H1 (cell line): ENCODE measurements at regions not wholly inside any gene's neighbourhood (a gene's known extent, or its start where the extent isn't known, plus 50 kb on each side); places are given as distances from the start of the nearest gene placed in this dataset.

Source experiments
- CTCF ChIA-PET: fragments of 300-600 bp; sonication (Branson Sonifier 250); formaldehyde crosslinking; loops from one replicate; lab custom pipeline; 2021; ENCODE audit not compliant: partially characterized antibody; lab: Charles Lee
- POLR2A ChIA-PET: fragments of 300-600 bp; sonication (Branson Sonifier 250); formaldehyde crosslinking; loops from one replicate; lab custom pipeline; 2021; ENCODE audit warnings: inconsistent platforms; ENCODE audit not compliant: partially characterized antibody; lab: Charles Lee
- DNase-seq, 2 experiments: peaks; one replicate each; pipeline versions ENCODE4 v3.0.0 to v3.0.0-alpha.2; 2010 to 2022; ENCODE audit warnings: low spot score in 2 of 2, low read depth in 1 of 2, mixed read lengths in 1 of 2
- FAIRE-seq: peaks from 2 replicates; lab custom pipeline; 2011; peaks lifted over from hg19 to GRCh38; lab: Jason Lieb, UNC
- H2AFZ ChIP-seq: 2 replicates; pipeline ENCODE4 v1.8.1; 2012; ENCODE audit warnings: low read length, inconsistent platforms
- H2AK5ac ChIP-seq: 2 replicates; pipeline ENCODE4 v1.6.1; 2013; ENCODE audit warnings: low read depth, low read length
- H2BK120ac ChIP-seq: replicated peaks from 2 replicates; pipeline ENCODE3; 2013; ENCODE audit warnings: low read depth, low read length, inconsistent platforms
- H2BK12ac ChIP-seq: 2 replicates; pipeline ENCODE4 v1.6.1; 2013; ENCODE audit warnings: low read depth, low read length
- H2BK15ac ChIP-seq: 2 replicates; pipeline ENCODE4 v1.6.1; 2013; ENCODE audit warnings: low read length
- H2BK20ac ChIP-seq: 2 replicates; pipeline ENCODE4 v1.6.1; 2013; ENCODE audit warnings: low read length
- H2BK5ac ChIP-seq: 2 replicates; pipeline ENCODE4 v1.6.1; 2013; ENCODE audit warnings: low read depth, low read length
- H3K14ac ChIP-seq: 2 replicates; pipeline ENCODE4 v1.6.1; 2013; ENCODE audit warnings: inconsistent platforms; ENCODE audit not compliant: insufficient read length
- H3K18ac ChIP-seq: 2 replicates; pipeline ENCODE4 v1.6.1; 2013; ENCODE audit warnings: low read length; ENCODE audit errors: extremely low read depth
- H3K23ac ChIP-seq: 2 replicates; pipeline ENCODE4 v1.6.1; 2013; ENCODE audit warnings: inconsistent platforms; ENCODE audit not compliant: insufficient read length
- H3K23me2 ChIP-seq: 2 replicates; pipeline ENCODE4 v1.6.1; 2013; ENCODE audit warnings: low read depth, low read length
- H3K27ac ChIP-seq: 2 replicates; pipeline ENCODE4 v1.6.1; 2011; ENCODE audit warnings: low read depth, low read length, inconsistent platforms
- H3K27me3 ChIP-seq, 4 experiments: replicated peaks in 1 of 4; 1 replicate in 1 of 4; 2 replicates in 3 of 4; pipeline versions ENCODE4 v1.6.1 to v1.8.1; 2011 to 2013; ENCODE audit warnings: low read length in 3 of 4, mild to moderate bottlenecking in 3 of 4, inconsistent platforms in 2 of 4, mixed read lengths in 2 of 4, moderate library complexity in 1 of 4; ENCODE audit not compliant: control insufficient read depth in 3 of 4, insufficient read depth in 3 of 4; ENCODE audit errors: extremely low read depth in 1 of 4
- H3K36me3 ChIP-seq, 4 experiments: 2 replicates each; pipeline versions ENCODE4 v1.6.1 to v1.8.1; 2011 to 2013; ENCODE audit warnings: mild to moderate bottlenecking in 4 of 4, low read length in 3 of 4, moderate library complexity in 2 of 4, control low read depth in 1 of 4, inconsistent platforms in 1 of 4; ENCODE audit not compliant: insufficient read depth in 4 of 4, control insufficient read depth in 2 of 4
- H3K4ac ChIP-seq: replicated peaks from 2 replicates; pipeline ENCODE3; 2013; ENCODE audit warnings: low read length, low read depth, mixed read lengths, inconsistent platforms; ENCODE audit not compliant: insufficient read length
- H3K4me1 ChIP-seq, 4 experiments: replicated peaks in 1 of 4; 1 replicate in 1 of 4; 2 replicates in 3 of 4; pipeline versions ENCODE4 v1.6.1 to v1.8.1; 2011 to 2013; ENCODE audit warnings: low read length in 3 of 4, inconsistent platforms in 2 of 4, mixed read lengths in 1 of 4; ENCODE audit not compliant: insufficient read depth in 4 of 4, control insufficient read depth in 3 of 4
- H3K4me2 ChIP-seq, 2 experiments: 2 replicates each; pipeline versions ENCODE4 v1.6.1 to v1.8.1; 2011 to 2013; ENCODE audit warnings: low read depth in 2 of 2, low read length in 2 of 2, control low read depth in 1 of 2, inconsistent platforms in 1 of 2, mild to moderate bottlenecking in 1 of 2; ENCODE audit not compliant: insufficient read depth in 1 of 2
- H3K4me3 ChIP-seq, 4 experiments: fragments of 200-600, 300-600 bp in 1 of 4; sonication (generic), shearing (Covaris generic), sonication (Bioruptor Twin) in 1 of 4; 2 replicates each; pipeline versions ENCODE4 v1.5.1 to v1.8.1; 2011 to 2016; ENCODE audit warnings: low read length in 4 of 4, low read depth in 3 of 4, control low read depth in 2 of 4, inconsistent platforms in 2 of 4, mild to moderate bottlenecking in 2 of 4, mixed read lengths in 1 of 4, moderate library complexity in 1 of 4; ENCODE audit not compliant: insufficient read depth in 2 of 4; ENCODE audit errors: extremely low read depth in 1 of 4
- H3K56ac ChIP-seq: replicated peaks from 2 replicates; pipeline ENCODE3; 2013; ENCODE audit warnings: low read depth, mild to moderate bottlenecking, mixed read lengths, low read length, inconsistent platforms; ENCODE audit not compliant: insufficient read length
- H3K79me1 ChIP-seq: 2 replicates; pipeline ENCODE4 v1.6.1; 2013; ENCODE audit warnings: low read depth, low read length, control low read depth
- H3K79me2 ChIP-seq, 2 experiments: 2 replicates each; pipeline versions ENCODE4 v1.6.1 to v1.8.1; 2012 to 2013; ENCODE audit warnings: low read length in 2 of 2, mild to moderate bottlenecking in 2 of 2, inconsistent platforms in 1 of 2; ENCODE audit not compliant: insufficient read depth in 2 of 2, control insufficient read depth in 1 of 2
- H3K9ac ChIP-seq, 4 experiments: replicated peaks in 1 of 4; 1 replicate in 1 of 4; 2 replicates in 3 of 4; pipeline versions ENCODE4 v1.6.1 to v1.8.1; 2011 to 2013; ENCODE audit warnings: low read depth in 3 of 4, low read length in 3 of 4, control low read depth in 2 of 4, mild to moderate bottlenecking in 2 of 4, moderate library complexity in 2 of 4, inconsistent platforms in 1 of 4; ENCODE audit errors: extremely low read depth in 1 of 4
- H3K9me3 ChIP-seq, 2 experiments: 2 replicates each; pipeline versions ENCODE4 v1.6.1 to v1.8.1; 2012 to 2013; ENCODE audit warnings: mild to moderate bottlenecking in 2 of 2, moderate library complexity in 2 of 2, control low read depth in 1 of 2, inconsistent platforms in 1 of 2, low read depth in 1 of 2, low read length in 1 of 2, mixed read lengths in 1 of 2; ENCODE audit not compliant: insufficient read depth in 2 of 2
- H4K20me1 ChIP-seq, 2 experiments: replicated peaks in 1 of 2; 2 replicates each; pipeline versions ENCODE3 to v1.8.1; 2011 to 2013; ENCODE audit warnings: inconsistent platforms in 2 of 2, low read length in 2 of 2, mild to moderate bottlenecking in 1 of 2; ENCODE audit not compliant: insufficient read depth in 2 of 2, control insufficient read depth in 1 of 2
- H4K5ac ChIP-seq: 2 replicates; pipeline ENCODE4 v1.6.1; 2013; ENCODE audit warnings: low read length, low read depth, mixed read lengths, inconsistent platforms; ENCODE audit not compliant: insufficient read length
- H4K8ac ChIP-seq: 2 replicates; pipeline ENCODE4 v1.8.0; 2013; ENCODE audit warnings: mild to moderate bottlenecking, moderate library complexity, low read length, inconsistent platforms; ENCODE audit not compliant: insufficient read depth; ENCODE audit errors: extremely low read depth
- H4K91ac ChIP-seq: replicated peaks from 2 replicates; pipeline ENCODE3; 2013; ENCODE audit warnings: low read length, mixed read lengths, inconsistent platforms; ENCODE audit not compliant: insufficient read length
- CBX5 ChIP-seq: fragments of 300-800, 300-1000 bp; sonication (generic); IDR thresholded peaks from 2 replicates; pipeline ENCODE4 v1.7.1; 2016; ENCODE audit warnings: antibody characterized with exemption, low read length, low read depth
- GTF2F1 ChIP-seq: IDR thresholded peaks from 2 replicates; pipeline ENCODE4 v1.6.1; 2012; ENCODE audit warnings: low read depth, low read length, improper control_type of control experiment, borderline replicate concordance
- POLR2A ChIP-seq, 2 experiments: IDR thresholded peaks; 1 replicate in 1 of 2; 2 replicates in 1 of 2; pipeline ENCODE4 v1.6.1; 2011; ENCODE audit warnings: low read depth in 2 of 2, low read length in 2 of 2, mild to moderate bottlenecking in 2 of 2; ENCODE audit errors: control extremely low read depth in 1 of 2
- RNF2 ChIP-seq: fragments of 200-900, 300-1000 bp; sonication (generic); IDR thresholded peaks from 2 replicates; pipeline ENCODE4 v1.7.1; 2016; ENCODE audit warnings: borderline replicate concordance, low read depth, mild to moderate bottlenecking, antibody characterized with exemption, low read length; ENCODE audit not compliant: poor library complexity, severe bottlenecking; ENCODE audit errors: missing control alignments
- SIN3A ChIP-seq, 2 experiments: IDR thresholded peaks in 1 of 2; conservative IDR thresholded peaks in 1 of 2; 2 replicates each; pipeline ENCODE4 v1.6.1; 2011 to 2012; ENCODE audit warnings: low read length in 2 of 2, improper control_type of control experiment in 1 of 2, low read depth in 1 of 2, mild to moderate bottlenecking in 1 of 2
- SP4 ChIP-seq: IDR thresholded peaks from 2 replicates; pipeline ENCODE4 v1.6.1; 2012; ENCODE audit warnings: low read length, inconsistent platforms
- SRF ChIP-seq: IDR thresholded peaks from 2 replicates; pipeline ENCODE4 v1.6.1; 2011; ENCODE audit warnings: mild to moderate bottlenecking, low read depth, low read length, moderate library complexity
- TAF1 ChIP-seq: IDR thresholded peaks from 2 replicates; pipeline ENCODE4 v1.6.1; 2011; ENCODE audit warnings: mild to moderate bottlenecking, low read depth, low read length
- WGBS, 2 experiments: shearing (Covaris generic) in 1 of 2; methylation state at CpG; one replicate each; pipeline versions ENCODE4 v1.1.6 to v1.1.7; 2013 to 2015; ENCODE audit warnings: low lambda C conversion rate in 2 of 2, mixed read lengths in 2 of 2, inconsistent platforms in 1 of 2, low coverage in 1 of 2, missing lambda C conversion rate in 1 of 2; ENCODE audit not compliant: insufficient replicate concordance in 2 of 2, insufficient coverage in 1 of 2, insufficient read length in 1 of 2; ENCODE audit errors: extremely low coverage in 1 of 2, missing lambda C conversion rate in 1 of 2; 5-methylcytosine and 5-hydroxymethylcytosine counted together

- TF ChIP-seq RNF2 (no peak), SRF (no peak), SP4 (no peak), CBX5 (no peak), POLR2A (IDR thresholded peaks at IDR 0.05; ENCODE audit: control extremely low read depth in 1 of 2, low read depth in 2 of 2, low read length in 2 of 2) (no peak), GTF2F1 (no peak), TAF1 (no peak), SIN3A (conservative IDR thresholded peaks at IDR 0.05 in 1 of 2, IDR thresholded peaks at IDR 0.05 in 1 of 2; ENCODE audit: low read depth in 1 of 2, low read length in 2 of 2) (no peak)
- TF ChIP-seq, all 59 proteins: peak for 0
- no peaks in the 10 kb centered on the region for H3K9me3 ChIP-seq
- FAIRE-seq (no peak), DNase-seq (no peak)
- no peak overlapping the region for H4K91ac ChIP-seq
- WGBS, 2 experiments, result 86% methylated on average over 4 of the region's 4 CpGs; no CpG with 5 or more reads in 1 of the 2 experiments
- H3K27ac ChIP-seq, result no peak overlapping the region
- H4K20me1 ChIP-seq, result no peaks in the 10 kb centered on the region
- no peak overlapping the region for H3K23ac ChIP-seq
- no peaks in the 10 kb centered on the region for H3K79me2 ChIP-seq
- H3K36me3 ChIP-seq, result no peaks in the 10 kb centered on the region
- no peak overlapping the region for H3K56ac ChIP-seq
- no peak overlapping the region for H2BK15ac ChIP-seq
- H3K9ac ChIP-seq, result no peak overlapping the region
- H2BK120ac ChIP-seq, result no peak overlapping the region
- no peaks in the 10 kb centered on the region for H3K79me1 ChIP-seq
- no peak overlapping the region for H4K5ac ChIP-seq
- H2AFZ ChIP-seq, result no peak overlapping the region
- H2AK5ac ChIP-seq, result no peak overlapping the region
- no peak overlapping the region for H2BK20ac ChIP-seq
- H2BK5ac ChIP-seq, result no peak overlapping the region
- no peaks in the 10 kb centered on the region for H3K23me2 ChIP-seq
- H3K4me1 ChIP-seq, result no peaks in the 10 kb centered on the region
- no peak overlapping the region for H3K4ac ChIP-seq
- H4K8ac ChIP-seq, result no peak overlapping the region
- ChIA-PET CTCF (interaction anchor here (0.8 kb wide), 1 partner anchor 17 kb away, joined by 3 read pairs; no protein-coding TSS in a partner anchor), POLR2A (no interaction called here)
- no peak overlapping the region for H3K4me2 ChIP-seq
- H3K27me3 ChIP-seq, result no peaks in the 10 kb centered on the region
- no peak overlapping the region for H3K14ac ChIP-seq
- no peak overlapping the region for H3K4me3 ChIP-seq
- no peak overlapping the region for H2BK12ac ChIP-seq
- no peak overlapping the region for H3K18ac ChIP-seq
Observed at GRCh38 chr1:199936441-199936840, 91.1 kb upstream of the NR5A2 start.
